Panc1 (cell line): ENCODE measurements at regions not wholly inside any gene's neighbourhood (a gene's known extent, or its start where the extent isn't known, plus 50 kb on each side); places are given as distances from the start of the nearest gene placed in this dataset.
"Not testable (repeated sequence)": the region's sequence is repeated elsewhere in the genome, so short reads cannot be mapped to it uniquely, and the experiment has no call there.

ENCODE experiments used
- ATAC-seq: fragments of 200-7000 bp; cut with Tn5 transposase; 2 replicates; pipeline ENCODE4 v1.9.1; 2020; ENCODE audit warnings: mild to moderate bottlenecking, moderate library complexity
- BruUV-seq: library from RNA; stranded (reverse); fragments of 400-500 nt; replicated peaks from 2 replicates; lab custom pipeline; 2021; lab: Mats Ljungman, UMichigan
- CTCF ChIA-PET: fragments of 300-600 bp; sonication (Branson Sonifier 250); formaldehyde crosslinking; loops from one replicate; lab custom pipeline; 2022; ENCODE audit warnings: antibody characterized with exemption; lab: Charles Lee
- POLR2A ChIA-PET: fragments of 300-600 bp; sonication (Branson Sonifier 250); formaldehyde crosslinking; loops from one replicate; lab custom pipeline; 2022; ENCODE audit warnings: antibody characterized with exemption; lab: Charles Lee
- DNase-seq: peaks from one replicate; pipeline ENCODE4 v3.0.0-alpha.2; 2010; ENCODE audit warnings: low read depth, low spot score
- H3K27ac ChIP-seq: 2 replicates; pipeline ENCODE4 v1.5.1; 2011; ENCODE audit warnings: mild to moderate bottlenecking, low read length, inconsistent platforms
- H3K27me3 ChIP-seq: fragments of 200-500 bp; sonication (Bioruptor generic); 2 replicates; pipeline ENCODE4 v1.6.0; 2014; ENCODE audit warnings: low read length, inconsistent platforms; ENCODE audit not compliant: control insufficient read depth, insufficient read depth
- H3K36me3 ChIP-seq: fragments of 200-500 bp; sonication (Bioruptor generic); 2 replicates; pipeline ENCODE4 v1.5.1; 2014; ENCODE audit warnings: inconsistent platforms, mild to moderate bottlenecking, low read length, moderate library complexity; ENCODE audit not compliant: control insufficient read depth, insufficient read depth
- H3K4me1 ChIP-seq: 2 replicates; pipeline ENCODE4 v1.5.1; 2011; ENCODE audit warnings: inconsistent platforms, mild to moderate bottlenecking, low read length, moderate library complexity; ENCODE audit not compliant: control insufficient read depth, insufficient read depth
- H3K4me3 ChIP-seq, 2 experiments: 2 replicates each; pipeline ENCODE4 v1.5.1; 2011 to 2012; ENCODE audit warnings: low read depth in 2 of 2, low read length in 2 of 2, mild to moderate bottlenecking in 2 of 2, inconsistent platforms in 1 of 2, moderate library complexity in 1 of 2
- H3K9me3 ChIP-seq: fragments of 200-500 bp; sonication (Bioruptor generic); 2 replicates; pipeline ENCODE4 v1.5.1; 2014; ENCODE audit warnings: low read depth, mild to moderate bottlenecking, inconsistent platforms, low read length, moderate library complexity; ENCODE audit not compliant: control insufficient read depth, insufficient read depth
- POLR2AphosphoS5 ChIP-seq: IDR thresholded peaks from 2 replicates; pipeline ENCODE4 v1.6.1; 2012; ENCODE audit warnings: mild to moderate bottlenecking, low read depth, low read length, moderate library complexity
- SIN3A ChIP-seq: IDR thresholded peaks from 2 replicates; pipeline ENCODE4 v1.6.1; 2012; ENCODE audit warnings: low read depth, mild to moderate bottlenecking, low read length, moderate library complexity, borderline replicate concordance; ENCODE audit not compliant: insufficient read depth
- TCF7L2 ChIP-seq: IDR thresholded peaks from 2 replicates; pipeline ENCODE4 v1.6.1; 2011; ENCODE audit warnings: mild to moderate bottlenecking, low read depth, low read length, inconsistent platforms
- in situ Hi-C: cut with HindIII; loops from 2 replicates; pipeline ENCODE4 v1.10.0; 2016; ENCODE audit warnings: low sequenced_read_pairs, low pct_unique_long_range_greater_than_20kb
- intact Hi-C: fragments of 100-400 bp; cut with micrococcal nuclease; formaldehyde crosslinking; loops from one replicate; pipeline ENCODE4 v1.10.0; 2022; ENCODE audit not compliant: unreplicated experiment
- TF ChIP-seq, protein P1 (sequence below), 2 experiments: IDR thresholded peaks; 2 replicates each; pipeline ENCODE4 v1.6.1; 2011 to 2012; ENCODE audit warnings: low read depth in 2 of 2, control low read depth in 1 of 2, low read length in 1 of 2, mild to moderate bottlenecking in 1 of 2, moderate library complexity in 1 of 2; ENCODE audit not compliant: insufficient read depth in 1 of 2
- TF ChIP-seq, protein P2 (sequence below): fragments of 450-650 bp; IDR thresholded peaks from 2 replicates; pipeline ENCODE4 v1.5.1; 2017; ENCODE audit warnings: mild to moderate bottlenecking

DNA sequence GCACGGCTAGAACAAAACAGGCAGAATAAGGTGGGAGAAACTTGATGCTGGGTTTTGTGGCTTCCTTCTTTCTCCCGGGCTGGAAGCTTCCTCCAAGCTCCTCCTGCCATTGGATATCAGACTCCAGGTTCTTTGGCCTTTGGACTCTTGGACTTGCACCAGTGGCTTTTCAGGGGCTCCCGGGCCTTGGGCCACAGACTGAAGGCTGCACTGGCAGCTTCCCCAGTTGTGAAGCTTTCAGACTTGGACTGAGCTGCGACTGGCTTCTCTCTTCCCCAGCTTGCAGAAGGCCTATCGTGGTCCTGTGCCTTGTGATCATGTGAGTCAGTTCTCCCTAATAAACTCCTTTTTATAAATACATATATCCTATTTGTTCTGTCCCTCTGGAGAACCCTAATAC is 364.4 kb downstream of the DNAH5 start:
- no peak for ATAC-seq
- intact Hi-C loops, result no loop called here
- in situ Hi-C loops, result no loop called here
- no peaks in the 10 kb centered on the region for H3K4me1 ChIP-seq
- no peaks in the 10 kb centered on the region for H3K36me3 ChIP-seq
- CTCF ChIA-PET, result no interaction called here
- H3K4me3 ChIP-seq, result no peak overlapping the region
- no peak overlapping the region for H3K27ac ChIP-seq
- no peaks in the 10 kb centered on the region for H3K27me3 ChIP-seq
- no TSS peak for BruUV-seq
- POLR2A ChIA-PET, result no interaction called here
- TF ChIP-seq, protein P1, sequence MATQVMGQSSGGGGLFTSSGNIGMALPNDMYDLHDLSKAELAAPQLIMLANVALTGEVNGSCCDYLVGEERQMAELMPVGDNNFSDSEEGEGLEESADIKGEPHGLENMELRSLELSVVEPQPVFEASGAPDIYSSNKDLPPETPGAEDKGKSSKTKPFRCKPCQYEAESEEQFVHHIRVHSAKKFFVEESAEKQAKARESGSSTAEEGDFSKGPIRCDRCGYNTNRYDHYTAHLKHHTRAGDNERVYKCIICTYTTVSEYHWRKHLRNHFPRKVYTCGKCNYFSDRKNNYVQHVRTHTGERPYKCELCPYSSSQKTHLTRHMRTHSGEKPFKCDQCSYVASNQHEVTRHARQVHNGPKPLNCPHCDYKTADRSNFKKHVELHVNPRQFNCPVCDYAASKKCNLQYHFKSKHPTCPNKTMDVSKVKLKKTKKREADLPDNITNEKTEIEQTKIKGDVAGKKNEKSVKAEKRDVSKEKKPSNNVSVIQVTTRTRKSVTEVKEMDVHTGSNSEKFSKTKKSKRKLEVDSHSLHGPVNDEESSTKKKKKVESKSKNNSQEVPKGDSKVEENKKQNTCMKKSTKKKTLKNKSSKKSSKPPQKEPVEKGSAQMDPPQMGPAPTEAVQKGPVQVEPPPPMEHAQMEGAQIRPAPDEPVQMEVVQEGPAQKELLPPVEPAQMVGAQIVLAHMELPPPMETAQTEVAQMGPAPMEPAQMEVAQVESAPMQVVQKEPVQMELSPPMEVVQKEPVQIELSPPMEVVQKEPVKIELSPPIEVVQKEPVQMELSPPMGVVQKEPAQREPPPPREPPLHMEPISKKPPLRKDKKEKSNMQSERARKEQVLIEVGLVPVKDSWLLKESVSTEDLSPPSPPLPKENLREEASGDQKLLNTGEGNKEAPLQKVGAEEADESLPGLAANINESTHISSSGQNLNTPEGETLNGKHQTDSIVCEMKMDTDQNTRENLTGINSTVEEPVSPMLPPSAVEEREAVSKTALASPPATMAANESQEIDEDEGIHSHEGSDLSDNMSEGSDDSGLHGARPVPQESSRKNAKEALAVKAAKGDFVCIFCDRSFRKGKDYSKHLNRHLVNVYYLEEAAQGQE (IDR thresholded peaks at IDR 0.05; ENCODE audit: insufficient read depth in 1 of 2, low read depth in 2 of 2, low read length in 1 of 2), result no peak
- no peak for TF ChIP-seq SIN3A
- DNase-seq, result no peak
- H3K9me3 ChIP-seq, result no peaks in the 10 kb centered on the region

DNA sequence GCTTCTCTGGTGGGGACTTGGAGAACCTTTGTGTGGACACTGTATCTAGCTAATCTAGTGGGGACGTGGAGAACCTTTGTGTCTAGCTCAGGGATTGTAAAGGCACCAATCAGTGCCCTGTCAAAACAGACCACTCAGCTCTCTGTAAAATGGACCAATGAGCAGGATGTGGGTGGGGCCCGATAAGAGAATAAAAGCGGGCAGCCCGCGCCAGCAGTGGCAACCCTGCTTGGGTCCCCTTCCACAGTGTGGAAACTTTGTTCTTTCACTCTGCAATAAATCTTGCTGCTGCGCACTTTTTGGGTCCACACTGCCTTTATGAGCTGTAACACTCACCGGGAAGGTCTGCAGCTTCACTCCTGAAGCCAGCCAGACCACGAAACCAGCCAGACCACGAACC is 365.4 kb downstream of the DNAH5 start:
- BruUV-seq, H3K4me1 ChIP-seq, DNase-seq, H3K36me3 ChIP-seq, in situ Hi-C loops, H3K9me3 ChIP-seq, H3K27ac ChIP-seq, ATAC-seq, POLR2A ChIA-PET, CTCF ChIA-PET, H3K4me3 ChIP-seq, H3K27me3 ChIP-seq, intact Hi-C loops: not testable (repeated sequence)

DNA sequence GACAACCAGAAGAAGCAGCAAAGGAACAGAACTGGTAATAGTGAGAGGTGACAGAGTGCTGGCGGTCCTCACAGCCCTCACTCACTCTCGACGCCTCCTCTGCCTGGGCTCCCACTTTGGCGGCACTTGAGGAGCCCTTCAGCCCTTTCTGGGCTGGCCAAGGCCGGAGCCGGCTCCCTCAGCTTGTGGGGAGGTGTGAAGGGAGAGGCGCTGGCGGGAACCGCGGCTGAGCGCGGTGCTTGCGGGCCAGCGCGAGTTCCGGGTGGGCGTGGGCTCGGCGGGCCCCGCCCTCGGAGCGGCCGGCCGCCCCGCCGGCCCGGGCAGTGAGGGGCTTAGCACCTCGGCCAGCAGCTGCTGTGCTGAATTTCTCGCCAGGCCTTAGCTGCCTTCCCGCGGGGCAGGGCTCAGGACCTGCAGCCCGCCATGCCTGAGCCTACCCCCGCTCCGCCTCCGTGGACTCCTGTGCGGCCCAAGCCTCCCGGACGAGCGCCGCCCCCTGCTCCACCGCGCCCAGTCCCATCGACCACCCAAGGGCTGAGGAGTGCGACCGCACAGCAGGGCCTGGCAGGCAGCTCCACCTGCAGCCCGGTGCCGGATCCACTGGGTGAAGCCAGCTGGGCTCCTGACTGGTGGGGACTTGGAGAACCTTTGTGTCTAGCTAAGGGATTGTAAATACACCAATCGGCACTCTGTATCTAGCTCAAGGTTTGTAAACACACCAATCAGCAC is 366.0 kb downstream of the DNAH5 start:
- H3K27ac ChIP-seq, ATAC-seq, CTCF ChIA-PET, H3K27me3 ChIP-seq, H3K4me1 ChIP-seq, BruUV-seq, DNase-seq, H3K9me3 ChIP-seq, H3K4me3 ChIP-seq, POLR2A ChIA-PET, H3K36me3 ChIP-seq, in situ Hi-C loops, intact Hi-C loops: not testable (repeated sequence)

DNA sequence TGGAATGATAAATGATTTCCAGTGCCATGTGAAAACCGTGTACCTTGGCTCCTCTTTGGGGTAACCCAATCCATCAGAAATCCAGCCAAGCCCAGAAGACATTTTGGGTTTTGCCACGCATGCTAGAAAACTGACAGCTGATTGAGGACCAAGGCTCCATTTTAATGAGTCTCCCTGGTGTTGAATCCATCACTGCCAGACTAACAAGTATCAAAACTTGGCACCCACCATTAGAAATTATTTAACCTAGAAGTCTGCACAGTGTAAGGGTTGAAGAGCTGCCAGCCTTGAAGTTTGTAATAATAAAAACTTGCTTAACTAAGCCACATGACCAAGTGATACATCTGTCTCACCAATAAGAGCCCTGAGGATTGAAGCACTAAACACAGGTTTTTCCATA is 369.9 kb downstream of the DNAH5 start:
- no TSS peak for BruUV-seq
- in situ Hi-C loops, result no loop called here
- DNase-seq (no peak), ATAC-seq (no peak)
- ChIA-PET CTCF (no interaction called here), POLR2A (no interaction called here)
- Histone ChIP-seq H3K27ac (no peak overlapping the region), H3K27me3 (no peaks in the 10 kb centered on the region), H3K4me1 (no peaks in the 10 kb centered on the region), H3K9me3 (no peaks in the 10 kb centered on the region), H3K36me3 (no peaks in the 10 kb centered on the region), H3K4me3 (no peak overlapping the region)
- TF ChIP-seq TCF7L2, result no peak
- TF ChIP-seq SIN3A, result no peak
- no peak for TF ChIP-seq POLR2AphosphoS5
- TF ChIP-seq, protein P1 (IDR thresholded peaks at IDR 0.05; ENCODE audit: insufficient read depth in 1 of 2, low read depth in 2 of 2, low read length in 1 of 2), result no peak
- TF ChIP-seq, protein P2, sequence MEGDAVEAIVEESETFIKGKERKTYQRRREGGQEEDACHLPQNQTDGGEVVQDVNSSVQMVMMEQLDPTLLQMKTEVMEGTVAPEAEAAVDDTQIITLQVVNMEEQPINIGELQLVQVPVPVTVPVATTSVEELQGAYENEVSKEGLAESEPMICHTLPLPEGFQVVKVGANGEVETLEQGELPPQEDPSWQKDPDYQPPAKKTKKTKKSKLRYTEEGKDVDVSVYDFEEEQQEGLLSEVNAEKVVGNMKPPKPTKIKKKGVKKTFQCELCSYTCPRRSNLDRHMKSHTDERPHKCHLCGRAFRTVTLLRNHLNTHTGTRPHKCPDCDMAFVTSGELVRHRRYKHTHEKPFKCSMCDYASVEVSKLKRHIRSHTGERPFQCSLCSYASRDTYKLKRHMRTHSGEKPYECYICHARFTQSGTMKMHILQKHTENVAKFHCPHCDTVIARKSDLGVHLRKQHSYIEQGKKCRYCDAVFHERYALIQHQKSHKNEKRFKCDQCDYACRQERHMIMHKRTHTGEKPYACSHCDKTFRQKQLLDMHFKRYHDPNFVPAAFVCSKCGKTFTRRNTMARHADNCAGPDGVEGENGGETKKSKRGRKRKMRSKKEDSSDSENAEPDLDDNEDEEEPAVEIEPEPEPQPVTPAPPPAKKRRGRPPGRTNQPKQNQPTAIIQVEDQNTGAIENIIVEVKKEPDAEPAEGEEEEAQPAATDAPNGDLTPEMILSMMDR, result no peak
- intact Hi-C loops, result no loop called here
